Activated CD4-positive, alpha-beta memory T cell treated with anti-CD3 and anti-CD28 coated beads for 36 hours (primary cell): ENCODE measurements at regions not wholly inside any gene's neighbourhood (a gene's known extent, or its start where the extent isn't known, plus 50 kb on each side); places are given as distances from the start of the nearest gene placed in this dataset.

Experiments
- CTCF ChIA-PET: fragments of 350-600 bp; sonication (Branson Sonifier 250); formaldehyde crosslinking; loops from one replicate; lab custom pipeline; 2021; ENCODE audit warnings: antibody characterized with exemption, inconsistent platforms; lab: Charles Lee
- POLR2A ChIA-PET: fragments of 350-600 bp; sonication (Branson Sonifier 250); formaldehyde crosslinking; loops from one replicate; lab custom pipeline; 2021; ENCODE audit warnings: antibody characterized with exemption; lab: Charles Lee
- DNase-seq: peaks from one replicate; pipeline ENCODE4 v3.0.0-alpha.2; 2020
- H3K27ac Mint-ChIP-seq: one replicate; pipeline ENCODE4 v1.8.0; 2021; ENCODE audit warnings: mixed read lengths
- H3K27me3 Mint-ChIP-seq: one replicate; pipeline ENCODE4 v1.8.0; 2021; ENCODE audit warnings: mixed read lengths
- H3K36me3 Mint-ChIP-seq: one replicate; pipeline ENCODE4 v1.8.0; 2021; ENCODE audit warnings: mixed read lengths
- H3K4me1 Mint-ChIP-seq: one replicate; pipeline ENCODE4 v1.8.0; 2021; ENCODE audit warnings: low read depth, mixed read lengths
- H3K4me3 Mint-ChIP-seq: one replicate; pipeline ENCODE4 v1.8.0; 2021; ENCODE audit warnings: mild to moderate bottlenecking, mixed read lengths
- H3K9me3 Mint-ChIP-seq: one replicate; pipeline ENCODE4 v1.8.0; 2021; ENCODE audit warnings: mixed read lengths
- intact Hi-C: fragments of 100-400 bp; cut with micrococcal nuclease; formaldehyde crosslinking; loops from one replicate; pipeline ENCODE4 v1.15.1; 2023

DNA sequence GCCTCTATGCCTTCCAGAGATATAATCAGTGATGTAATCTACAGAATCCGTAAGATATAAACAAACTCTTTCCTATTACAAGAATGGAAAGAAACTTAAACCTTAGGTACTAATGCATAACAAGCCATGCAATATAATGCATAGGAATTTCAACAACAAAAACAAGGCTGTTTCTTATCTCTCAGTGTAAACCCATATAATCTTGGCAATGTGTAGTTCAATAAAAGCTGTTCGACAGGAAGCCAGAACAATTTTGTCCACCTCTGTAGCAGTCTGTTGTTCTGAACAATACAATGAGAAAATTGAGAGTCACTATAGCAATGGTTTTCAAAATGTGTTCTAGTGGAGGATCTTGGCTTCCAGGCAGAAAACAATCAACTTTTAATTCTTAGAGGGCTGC lies 111.5 kb upstream of the FREM2 start:
- H3K4me1 Mint-ChIP-seq: no peaks in the 10 kb centered on the region
- H3K4me3 Mint-ChIP-seq: no peak overlapping the region
- CTCF ChIA-PET: no interaction called here
- POLR2A ChIA-PET: no interaction called here
- H3K27me3 Mint-ChIP-seq: no peaks in the 10 kb centered on the region
- intact Hi-C loops: no loop called here
- H3K9me3 Mint-ChIP-seq: no peaks in the 10 kb centered on the region
- no peaks in the 10 kb centered on the region for H3K36me3 Mint-ChIP-seq
- no peak for DNase-seq
- no peak overlapping the region for H3K27ac Mint-ChIP-seq

DNA sequence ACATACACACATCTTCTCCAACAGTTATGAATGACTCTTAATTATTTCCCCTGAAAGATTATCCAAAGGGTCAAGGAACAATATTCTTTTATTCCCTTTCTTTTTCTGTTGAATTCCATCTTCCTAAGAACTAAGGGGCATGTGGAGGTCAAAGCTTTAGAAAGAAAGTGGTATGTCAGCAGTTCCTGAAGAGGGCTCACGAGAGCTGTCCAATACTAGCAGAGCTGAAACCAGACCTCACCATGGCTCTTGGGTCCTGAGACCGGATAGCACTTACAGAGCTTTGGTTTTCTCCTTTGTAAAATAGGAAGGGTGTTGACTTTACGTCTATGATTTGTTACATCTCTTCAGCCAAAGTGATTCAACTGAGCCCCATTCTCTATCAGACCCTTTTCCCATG lies 109.8 kb upstream of the FREM2 start:
- no peaks in the 10 kb centered on the region for H3K4me1 Mint-ChIP-seq
- H3K36me3 Mint-ChIP-seq: no peaks in the 10 kb centered on the region
- H3K4me3 Mint-ChIP-seq: no peak overlapping the region
- ChIA-PET POLR2A (no interaction called here), CTCF (no interaction called here)
- no peak for DNase-seq
- H3K9me3 Mint-ChIP-seq: no peaks in the 10 kb centered on the region
- intact Hi-C loops: no loop called here
- H3K27me3 Mint-ChIP-seq: no peaks in the 10 kb centered on the region
- no peak overlapping the region for H3K27ac Mint-ChIP-seq

- Mint-ChIP-seq H3K4me3 (no peak overlapping the region), H3K9me3 (no peaks in the 10 kb centered on the region), H3K4me1 (no peaks in the 10 kb centered on the region), H3K27ac (no peak overlapping the region), H3K36me3 (no peaks in the 10 kb centered on the region), H3K27me3 (no peaks in the 10 kb centered on the region)
- ChIA-PET POLR2A (no interaction called here), CTCF (interaction anchor here (0.9 to 1.3 kb wide), 2 partner anchors 13 to 813 kb away, joined by 5 read pairs; no protein-coding TSS in a partner anchor)
- intact Hi-C loops: no loop called here
- DNase-seq: no peak
Observed at GRCh38 chr13:38582133-38582532, 104.7 kb upstream of the FREM2 start.

GRCh38 chr13:38590230-38590629 lies 96.6 kb upstream of the FREM2 start:
- ChIA-PET POLR2A (no interaction called here), CTCF (no interaction called here)
- Mint-ChIP-seq H3K27ac (no peak overlapping the region), H3K4me1 (no peaks in the 10 kb centered on the region), H3K9me3 (no peaks in the 10 kb centered on the region), H3K27me3 (no peaks in the 10 kb centered on the region), H3K4me3 (no peak overlapping the region), H3K36me3 (no peaks in the 10 kb centered on the region)
- intact Hi-C loops: no loop called here
- DNase-seq: no peak

DNA sequence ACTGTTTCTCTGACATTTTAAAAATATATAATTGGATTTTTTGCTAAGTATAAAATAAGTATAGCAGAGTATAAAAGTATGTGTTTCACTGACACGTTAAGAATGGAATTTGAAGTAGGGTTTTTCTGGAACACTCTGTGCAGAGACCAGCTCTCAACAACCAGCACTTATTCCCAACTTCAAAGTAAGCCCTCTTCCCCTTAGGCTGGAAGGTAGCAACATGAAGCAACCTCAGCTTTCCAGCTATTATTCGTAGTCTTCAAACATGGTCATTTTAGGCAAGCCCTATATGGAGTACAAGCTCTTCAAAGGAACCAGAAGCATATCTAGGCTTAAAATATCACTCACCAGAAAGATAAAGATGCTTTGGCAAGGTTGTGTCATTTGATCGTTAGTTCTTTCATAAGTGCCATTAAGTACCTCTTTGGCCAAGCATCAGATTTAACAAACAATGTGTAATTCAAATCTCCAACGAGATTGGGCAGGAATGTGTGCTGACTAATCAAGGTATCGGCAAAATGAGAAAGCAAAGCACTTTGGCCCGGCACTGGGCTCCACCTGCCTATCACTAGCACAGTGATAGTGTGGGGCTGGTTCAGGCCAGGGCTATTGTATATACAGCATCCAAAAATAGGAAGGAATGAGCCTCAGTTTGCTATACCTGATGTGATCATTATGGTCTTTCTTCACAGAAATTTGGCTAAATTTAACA lies 95.9 kb upstream of the FREM2 start:
- POLR2A ChIA-PET: no interaction called here
- peaks cover 3% of the 10 kb centered on the region for H3K27me3 Mint-ChIP-seq
- H3K27ac Mint-ChIP-seq: no peak overlapping the region
- no peaks in the 10 kb centered on the region for H3K9me3 Mint-ChIP-seq
- CTCF ChIA-PET: no interaction called here
- no peaks in the 10 kb centered on the region for H3K4me1 Mint-ChIP-seq
- DNase-seq: no peak
- no peaks in the 10 kb centered on the region for H3K36me3 Mint-ChIP-seq
- intact Hi-C loops: no loop called here
- H3K4me3 Mint-ChIP-seq: no peak overlapping the region

GRCh38 chr13:38602266-38602665 lies 84.6 kb upstream of the FREM2 start:
- Mint-ChIP-seq H3K27ac (no peak overlapping the region), H3K36me3 (no peaks in the 10 kb centered on the region), H3K27me3 (peaks cover 4% of the 10 kb centered on the region), H3K9me3 (no peaks in the 10 kb centered on the region), H3K4me1 (no peaks in the 10 kb centered on the region), H3K4me3 (no peak overlapping the region)
- ChIA-PET CTCF (no interaction called here), POLR2A (no interaction called here)
- no peak for DNase-seq
- intact Hi-C loops: no loop called here

GRCh38 chr13:38606699-38607535 lies 80.0 kb upstream of the FREM2 start:
- no peaks in the 10 kb centered on the region for H3K4me1 Mint-ChIP-seq
- H3K36me3 Mint-ChIP-seq: no peaks in the 10 kb centered on the region
- no peak for DNase-seq
- CTCF ChIA-PET: no interaction called here
- POLR2A ChIA-PET: no interaction called here
- H3K4me3 Mint-ChIP-seq: no peak overlapping the region
- no peaks in the 10 kb centered on the region for H3K9me3 Mint-ChIP-seq
- H3K27ac Mint-ChIP-seq: no peak overlapping the region
- H3K27me3 Mint-ChIP-seq: no peaks in the 10 kb centered on the region
- intact Hi-C loops: no loop called here

DNA sequence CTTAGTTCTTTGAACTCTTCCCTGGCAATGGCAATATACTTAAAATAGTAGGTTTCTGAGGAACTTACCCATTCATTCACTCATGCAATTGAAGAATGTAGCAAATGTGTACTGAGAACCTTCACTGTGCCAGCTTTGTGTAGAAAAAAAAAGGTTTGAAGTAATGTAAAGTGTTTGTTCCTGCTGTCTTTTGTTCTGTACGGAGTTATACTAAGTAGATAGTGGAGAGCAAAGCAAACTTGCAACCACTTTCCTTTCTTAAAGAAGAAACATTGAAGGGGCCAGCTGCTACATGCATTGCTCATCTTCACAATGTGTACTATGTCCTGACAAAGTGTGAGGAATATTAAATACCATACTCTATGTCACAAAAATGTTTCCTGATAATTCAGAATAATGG lies 68.9 kb upstream of the FREM2 start:
- Mint-ChIP-seq H3K9me3 (no peaks in the 10 kb centered on the region), H3K4me1 (no peaks in the 10 kb centered on the region), H3K27ac (no peak overlapping the region), H3K27me3 (no peaks in the 10 kb centered on the region), H3K36me3 (no peaks in the 10 kb centered on the region), H3K4me3 (no peak overlapping the region)
- intact Hi-C loops: no loop called here
- DNase-seq: no peak
- CTCF ChIA-PET: no interaction called here
- POLR2A ChIA-PET: no interaction called here

- POLR2A ChIA-PET: no interaction called here
- no peaks in the 10 kb centered on the region for H3K9me3 Mint-ChIP-seq
Observed at GRCh38 chr13:38618336-38618735, 68.5 kb upstream of the FREM2 start.

GRCh38 chr13:38618881-38619280 lies 68.0 kb upstream of the FREM2 start:
- ChIA-PET CTCF (no interaction called here), POLR2A (no interaction called here)
- H3K27me3 Mint-ChIP-seq: no peaks in the 10 kb centered on the region
- H3K9me3 Mint-ChIP-seq: no peaks in the 10 kb centered on the region
- no peaks in the 10 kb centered on the region for H3K4me1 Mint-ChIP-seq
- no peak for DNase-seq
- H3K4me3 Mint-ChIP-seq: no peak overlapping the region
- intact Hi-C loops: no loop called here
- no peaks in the 10 kb centered on the region for H3K36me3 Mint-ChIP-seq
- H3K27ac Mint-ChIP-seq: no peak overlapping the region

More at GRCh38 chr13:38618336-38618735, 68.5 kb upstream of the FREM2 start:
- CTCF ChIA-PET: no interaction called here
- Mint-ChIP-seq H3K4me3 (no peak overlapping the region), H3K36me3 (no peaks in the 10 kb centered on the region), H3K27ac (no peak overlapping the region), H3K4me1 (no peaks in the 10 kb centered on the region), H3K27me3 (no peaks in the 10 kb centered on the region)
- DNase-seq: no peak
- intact Hi-C loops: no loop called here

GRCh38 chr13:38620876-38621275 lies 66.0 kb upstream of the FREM2 start:
- no peak overlapping the region for H3K27ac Mint-ChIP-seq
- H3K4me1 Mint-ChIP-seq: no peaks in the 10 kb centered on the region
- intact Hi-C loops: no loop called here
- H3K9me3 Mint-ChIP-seq: no peaks in the 10 kb centered on the region
- ChIA-PET POLR2A (no interaction called here), CTCF (no interaction called here)
- no peaks in the 10 kb centered on the region for H3K36me3 Mint-ChIP-seq
- no peaks in the 10 kb centered on the region for H3K27me3 Mint-ChIP-seq
- H3K4me3 Mint-ChIP-seq: no peak overlapping the region
- no peak for DNase-seq

- intact Hi-C loops: no loop called here
- CTCF ChIA-PET: no interaction called here
Observed at GRCh38 chr13:38624822-38625221, 62.1 kb upstream of the FREM2 start.

DNA sequence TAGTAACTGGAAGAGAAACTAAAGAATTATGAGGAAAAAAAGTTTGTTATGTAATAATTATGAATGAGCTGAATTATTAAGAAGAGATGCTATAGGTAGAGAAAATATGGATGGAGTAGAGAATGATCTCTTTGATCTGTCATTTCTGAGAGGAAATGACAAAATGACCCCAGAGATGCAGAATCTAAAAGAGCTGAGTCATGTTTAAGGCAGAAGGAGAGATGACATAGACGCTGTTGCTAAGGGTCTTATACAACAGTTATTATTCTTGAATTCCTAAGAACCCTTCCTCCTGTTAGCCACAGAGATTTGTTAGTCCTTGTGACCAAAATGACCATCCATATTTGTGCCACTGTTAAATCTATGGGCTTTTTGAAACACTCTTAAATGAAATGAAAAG lies 58.3 kb upstream of the FREM2 start:
- H3K27me3 Mint-ChIP-seq: peaks cover 1% of the 10 kb centered on the region
- H3K4me1 Mint-ChIP-seq: no peaks in the 10 kb centered on the region
- CTCF ChIA-PET: no interaction called here

More at GRCh38 chr13:38624822-38625221, 62.1 kb upstream of the FREM2 start:
- Mint-ChIP-seq H3K27me3 (no peaks in the 10 kb centered on the region), H3K36me3 (no peaks in the 10 kb centered on the region), H3K9me3 (no peaks in the 10 kb centered on the region), H3K4me1 (no peaks in the 10 kb centered on the region), H3K27ac (no peak overlapping the region), H3K4me3 (no peak overlapping the region)
- POLR2A ChIA-PET: no interaction called here
- no peak for DNase-seq

More for the DNA sequence above, 58.3 kb upstream of the FREM2 start:
- intact Hi-C loops: no loop called here
- H3K4me3 Mint-ChIP-seq: no peak overlapping the region
- H3K27ac Mint-ChIP-seq: no peak overlapping the region
- no peak for DNase-seq
- no peaks in the 10 kb centered on the region for H3K36me3 Mint-ChIP-seq
- no peaks in the 10 kb centered on the region for H3K9me3 Mint-ChIP-seq
- POLR2A ChIA-PET: no interaction called here
